ENCODE measurements at regions not wholly inside any gene's neighbourhood (a gene's known extent, or its start where the extent isn't known, plus 50 kb on each side); places are given as distances from the start of the nearest gene placed in this dataset.

- TF ChIP-seq EP300 (IDR thresholded peaks at IDR 0.05) (no peak), POLR2A (IDR thresholded peaks at IDR 0.05; ENCODE audit: low read length) (no peak), CTCF (IDR thresholded peaks at IDR 0.05) (no peak), MYC (IDR thresholded peaks at IDR 0.05; ENCODE audit: borderline replicate concordance, low read length) (no peak), CBX2 (IDR thresholded peaks at IDR 0.05; ENCODE audit: borderline replicate concordance, low read depth) (no peak), SMC3 (IDR thresholded peaks at IDR 0.05) (no peak), JUN (IDR thresholded peaks at IDR 0.05) (no peak), NPAS2 (CRISPR knock-in tag; IDR thresholded peaks at IDR 0.05; ENCODE audit: borderline replicate concordance) (no peak), RNF2 (IDR thresholded peaks at IDR 0.05; ENCODE audit: borderline replicate concordance, low read depth) (no peak), ELK1 (IDR thresholded peaks at IDR 0.05; ENCODE audit: low read depth, low read length) (no peak), JUNB (IDR thresholded peaks at IDR 0.05) (no peak), HDAC2 (IDR thresholded peaks at IDR 0.05) (no peak)
These were observed 114.1 kb downstream of the VPREB1 start for GRCh38 chr22:22358686-22359085.

Measured in A549 (cell line).